Hepatocyte (in vitro differentiated cells): ENCODE measurements at regions not wholly inside any gene's neighbourhood (a gene's known extent, or its start where the extent isn't known, plus 50 kb on each side); places are given as distances from the start of the nearest gene placed in this dataset.

Experiments
- DNase-seq: peaks from one replicate; pipeline ENCODE4 v3.0.0-alpha.2; 2016; ENCODE audit warnings: low spot score
- H2AFZ ChIP-seq: fragments of 200-600 bp; sonication (generic); 2 replicates; pipeline ENCODE4 v1.6.0; 2016; ENCODE audit warnings: antibody characterized with exemption, mild to moderate bottlenecking
- H3K27ac ChIP-seq: fragments of 200-600 bp; sonication (generic); 2 replicates; pipeline ENCODE4 v1.5.1; 2016; ENCODE audit warnings: mild to moderate bottlenecking
- H3K27me3 ChIP-seq: fragments of 200-600 bp; sonication (generic); 2 replicates; pipeline ENCODE4 v1.6.1; 2016
- H3K36me3 ChIP-seq: fragments of 200-600 bp; sonication (generic); replicated peaks from 2 replicates; pipeline ENCODE4 v1.5.1; 2016; ENCODE audit warnings: low read depth; ENCODE audit not compliant: insufficient read depth
- H3K4me1 ChIP-seq: fragments of 200-600 bp; sonication (generic); 2 replicates; pipeline ENCODE4 v1.5.1; 2016; ENCODE audit warnings: mild to moderate bottlenecking, moderate library complexity; ENCODE audit not compliant: insufficient read depth
- H3K4me2 ChIP-seq: fragments of 200-600 bp; sonication (generic); 2 replicates; pipeline ENCODE4 v1.6.0; 2016
- H3K4me3 ChIP-seq: fragments of 200-600 bp; sonication (generic); 2 replicates; pipeline ENCODE4 v1.5.1; 2016; ENCODE audit warnings: mild to moderate bottlenecking
- H3K79me2 ChIP-seq: fragments of 200-600 bp; sonication (generic); 2 replicates; pipeline ENCODE4 v1.6.0; 2017; ENCODE audit warnings: mild to moderate bottlenecking
- H3K9me2 ChIP-seq: fragments of 200-600 bp; sonication (generic); replicated peaks from 2 replicates; pipeline ENCODE4 v1.6.0; 2017; ENCODE audit warnings: mild to moderate bottlenecking; ENCODE audit not compliant: insufficient read depth
- H3K9me3 ChIP-seq: fragments of 200-600 bp; sonication (generic); 2 replicates; pipeline ENCODE4 v1.5.1; 2016; ENCODE audit warnings: low read depth, mild to moderate bottlenecking
- H4K20me1 ChIP-seq: fragments of 200-600 bp; sonication (generic); 2 replicates; pipeline ENCODE4 v1.6.0; 2016; ENCODE audit warnings: mild to moderate bottlenecking; ENCODE audit not compliant: insufficient read depth, poor library complexity, severe bottlenecking
- CTCF ChIP-seq: fragments of 200-600 bp; sonication (generic); IDR thresholded peaks from 2 replicates; pipeline ENCODE4 v1.5.1; 2016; ENCODE audit warnings: antibody characterized with exemption, mild to moderate bottlenecking; ENCODE audit not compliant: poor library complexity
- EZH2 ChIP-seq: fragments of 200-600 bp; sonication (generic); IDR thresholded peaks from 2 replicates; pipeline ENCODE4 v1.6.1; 2016; ENCODE audit warnings: antibody characterized with exemption, mild to moderate bottlenecking, borderline replicate concordance
- EZH2phosphoT487 ChIP-seq: fragments of 200-600 bp; sonication (generic); IDR thresholded peaks from one replicate; pipeline ENCODE4 v1.6.1; 2018; ENCODE audit warnings: antibody characterized with exemption, mild to moderate bottlenecking, low read depth, moderate library complexity; ENCODE audit not compliant: unreplicated experiment, severe bottlenecking
- WGBS: methylation state at CpG from one replicate; pipeline ENCODE4 v1.1.6; 2016; ENCODE audit warnings: low lambda C conversion rate; ENCODE audit errors: missing lambda C conversion rate; 5-methylcytosine and 5-hydroxymethylcytosine counted together

- Histone ChIP-seq H3K9me2 (no peaks in the 10 kb centered on the region), H3K4me1 (no peaks in the 10 kb centered on the region), H3K4me3 (no peak overlapping the region), H3K27me3 (no peaks in the 10 kb centered on the region), H3K79me2 (no peaks in the 10 kb centered on the region), H3K36me3 (no peaks in the 10 kb centered on the region), H3K4me2 (no peak overlapping the region), H3K9me3 (no peaks in the 10 kb centered on the region), H4K20me1 (no peaks in the 10 kb centered on the region), H3K27ac (no peak overlapping the region), H2AFZ (no peak overlapping the region)
- TF ChIP-seq EZH2phosphoT487 (no peak), EZH2 (no peak), CTCF (no peak)
- WGBS = 80% methylated on average over 10 of the region's 10 CpGs
- DNase-seq = no peak
Measured at GRCh38 chr22:47298017-47298785, 535.8 kb downstream of the TBC1D22A start.

GRCh38 chr22:47297261-47298016 lies 535.0 kb downstream of the TBC1D22A start:
- Histone ChIP-seq H3K9me3 (no peaks in the 10 kb centered on the region), H2AFZ (no peak overlapping the region), H3K79me2 (no peaks in the 10 kb centered on the region), H3K27ac (no peak overlapping the region), H3K4me2 (no peak overlapping the region), H3K9me2 (no peaks in the 10 kb centered on the region), H3K36me3 (no peaks in the 10 kb centered on the region), H4K20me1 (no peaks in the 10 kb centered on the region), H3K27me3 (no peaks in the 10 kb centered on the region), H3K4me1 (no peaks in the 10 kb centered on the region), H3K4me3 (no peak overlapping the region)
- DNase-seq = no peak
- TF ChIP-seq EZH2phosphoT487 (no peak), EZH2 (no peak), CTCF (no peak)
- WGBS = 81% methylated on average over 19 of the region's 20 CpGs

- H2AFZ ChIP-seq = no peak overlapping the region
- no peak overlapping the region for H3K27ac ChIP-seq
- H3K4me3 ChIP-seq = no peak overlapping the region
- no peaks in the 10 kb centered on the region for H3K79me2 ChIP-seq
- H3K27me3 ChIP-seq = no peaks in the 10 kb centered on the region
- H4K20me1 ChIP-seq = no peaks in the 10 kb centered on the region
- 82% methylated on average over 25 of the region's 25 CpGs for WGBS
- no peak overlapping the region for H3K4me2 ChIP-seq
- H3K36me3 ChIP-seq = no peaks in the 10 kb centered on the region
- H3K9me2 ChIP-seq = no peaks in the 10 kb centered on the region
- H3K9me3 ChIP-seq = no peaks in the 10 kb centered on the region
- H3K4me1 ChIP-seq = no peaks in the 10 kb centered on the region
- no peak for DNase-seq
- TF ChIP-seq EZH2 = no peak
- TF ChIP-seq CTCF = no peak
- no peak for TF ChIP-seq EZH2phosphoT487
Measured at GRCh38 chr22:47296405-47297260, 534.2 kb downstream of the TBC1D22A start.
